Glutamatergic neuron (in vitro differentiated cells): ENCODE measurements at regions not wholly inside any gene's neighbourhood (a gene's known extent, or its start where the extent isn't known, plus 50 kb on each side); places are given as distances from the start of the nearest gene placed in this dataset.

Experiments used
- DNase-seq: peaks from one replicate; pipeline ENCODE4 v3.0.0; 2022
- H3K27ac Mint-ChIP-seq: one replicate; pipeline ENCODE4 v1.8.0; 2020; ENCODE audit warnings: mild to moderate bottlenecking, mixed read lengths, inconsistent platforms; ENCODE audit not compliant: unreplicated experiment
- H3K27me3 Mint-ChIP-seq: one replicate; pipeline ENCODE4 v1.8.0; 2020; ENCODE audit warnings: mild to moderate bottlenecking, moderate library complexity, mixed read lengths, inconsistent platforms; ENCODE audit not compliant: unreplicated experiment
- H3K36me3 Mint-ChIP-seq: one replicate; pipeline ENCODE4 v1.8.0; 2020; ENCODE audit warnings: mild to moderate bottlenecking, mixed read lengths, inconsistent platforms; ENCODE audit not compliant: unreplicated experiment
- H3K4me1 Mint-ChIP-seq: one replicate; pipeline ENCODE4 v1.8.0; 2020; ENCODE audit warnings: mild to moderate bottlenecking, low read depth, mixed read lengths, inconsistent platforms; ENCODE audit not compliant: unreplicated experiment
- H3K4me3 Mint-ChIP-seq: one replicate; pipeline ENCODE4 v1.8.0; 2020; ENCODE audit warnings: mild to moderate bottlenecking, mixed read lengths, inconsistent platforms; ENCODE audit not compliant: unreplicated experiment
- H3K9me3 Mint-ChIP-seq: one replicate; pipeline ENCODE4 v1.8.0; 2020; ENCODE audit warnings: mild to moderate bottlenecking, moderate library complexity, mixed read lengths, inconsistent platforms; ENCODE audit not compliant: unreplicated experiment
- CTCF ChIP-seq: fragments of 200-600 bp; sonication (generic); IDR thresholded peaks from one replicate; pipeline ENCODE4 v1.5.0; 2021; ENCODE audit not compliant: partially characterized antibody, unreplicated experiment

GRCh38 chr5:162230348-162230747 lies 162.8 kb downstream of the GABRG2 start:
- Mint-ChIP-seq H3K27ac (no peak overlapping the region), H3K27me3 (no peaks in the 10 kb centered on the region), H3K4me1 (no peaks in the 10 kb centered on the region), H3K9me3 (peaks cover 3% of the 10 kb centered on the region), H3K36me3 (no peaks in the 10 kb centered on the region), H3K4me3 (no peak overlapping the region)
- TF ChIP-seq CTCF, result no peak
- DNase-seq, result no peak

- no peak overlapping the region for H3K27ac Mint-ChIP-seq
- H3K9me3 Mint-ChIP-seq, result peaks cover 3% of the 10 kb centered on the region
- TF ChIP-seq CTCF, result no peak
- H3K27me3 Mint-ChIP-seq, result no peaks in the 10 kb centered on the region
- H3K4me3 Mint-ChIP-seq, result no peak overlapping the region
- H3K4me1 Mint-ChIP-seq, result no peaks in the 10 kb centered on the region
- DNase-seq, result no peak
- no peaks in the 10 kb centered on the region for H3K36me3 Mint-ChIP-seq
Observed at GRCh38 chr5:162231522-162231921, 163.9 kb downstream of the GABRG2 start.

- H3K27ac Mint-ChIP-seq, result no peak overlapping the region
- no peak for TF ChIP-seq CTCF
Observed at GRCh38 chr5:162240734-162241133, 173.2 kb downstream of the GABRG2 start.

DNA sequence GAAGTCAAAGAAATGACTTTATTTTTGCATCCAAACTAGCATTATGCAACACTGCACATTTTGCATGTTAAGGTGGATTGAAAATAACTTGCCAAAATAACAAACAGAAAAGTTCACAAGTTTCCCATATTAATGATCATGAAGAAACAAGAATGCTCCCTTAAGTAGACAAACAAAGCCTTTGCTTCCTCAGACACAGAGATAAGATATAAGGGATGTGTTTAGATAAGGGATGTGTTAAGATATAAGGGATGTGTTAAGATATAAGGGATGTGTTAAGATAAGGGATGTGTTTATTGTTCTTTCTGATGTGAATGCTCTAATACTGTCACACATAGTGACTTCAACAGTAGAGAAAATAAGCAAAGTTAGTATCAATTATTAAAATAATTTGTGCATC lies 174.8 kb downstream of the GABRG2 start:
- no peak overlapping the region for H3K4me3 Mint-ChIP-seq
- no peaks in the 10 kb centered on the region for H3K4me1 Mint-ChIP-seq
- no peak for TF ChIP-seq CTCF
- no peak overlapping the region for H3K27ac Mint-ChIP-seq
- peaks cover 3% of the 10 kb centered on the region for H3K36me3 Mint-ChIP-seq
- no peak for DNase-seq
- no peaks in the 10 kb centered on the region for H3K27me3 Mint-ChIP-seq
- no peaks in the 10 kb centered on the region for H3K9me3 Mint-ChIP-seq

More at GRCh38 chr5:162240734-162241133, 173.2 kb downstream of the GABRG2 start:
- no peaks in the 10 kb centered on the region for H3K4me1 Mint-ChIP-seq
- no peak overlapping the region for H3K4me3 Mint-ChIP-seq
- no peaks in the 10 kb centered on the region for H3K27me3 Mint-ChIP-seq
- no peaks in the 10 kb centered on the region for H3K9me3 Mint-ChIP-seq
- peaks cover 8% of the 10 kb centered on the region for H3K36me3 Mint-ChIP-seq
- DNase-seq, result no peak

DNA sequence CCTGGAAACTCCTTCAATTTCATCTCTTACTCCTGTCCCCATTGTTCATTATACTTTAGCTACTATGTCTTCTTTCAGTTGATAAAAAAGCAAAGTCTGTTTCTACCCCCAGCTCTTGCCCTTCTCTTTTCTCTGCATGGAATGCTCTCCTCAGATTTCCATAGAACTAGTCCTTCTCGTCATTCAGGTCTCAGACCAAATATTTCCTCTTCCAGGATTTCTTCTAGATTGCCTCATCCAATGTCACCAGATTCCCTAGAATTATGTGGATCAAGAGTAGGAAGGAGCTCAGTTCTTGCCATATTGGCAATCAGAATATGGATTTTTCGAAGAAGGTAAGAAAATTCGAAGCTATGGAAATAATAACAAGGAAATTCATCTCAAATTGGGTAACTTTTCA lies 176.1 kb downstream of the GABRG2 start:
- TF ChIP-seq CTCF, result no peak
- H3K4me1 Mint-ChIP-seq, result no peaks in the 10 kb centered on the region

More for the DNA sequence above, 176.1 kb downstream of the GABRG2 start:
- Mint-ChIP-seq H3K36me3 (no peaks in the 10 kb centered on the region), H3K9me3 (no peaks in the 10 kb centered on the region), H3K27me3 (no peaks in the 10 kb centered on the region), H3K27ac (no peak overlapping the region), H3K4me3 (no peak overlapping the region)
- no peak for DNase-seq
